Fibroblast of the aortic adventitia (primary cell): ENCODE measurements at regions not wholly inside any gene's neighbourhood (a gene's known extent, or its start where the extent isn't known, plus 50 kb on each side); places are given as distances from the start of the nearest gene placed in this dataset.

Source experiments
- DNase-seq: peaks from one replicate; pipeline ENCODE4 v3.0.0-alpha.2; 2010; ENCODE audit warnings: low read depth
- H3K4me3 ChIP-seq: 2 replicates; pipeline ENCODE4 v1.5.1; 2011; ENCODE audit warnings: low read depth, mild to moderate bottlenecking, control low read depth, low read length, moderate library complexity
- TF ChIP-seq, protein P1 (sequence below): IDR thresholded peaks from 2 replicates; pipeline ENCODE4 v1.5.1; 2011; ENCODE audit warnings: mild to moderate bottlenecking, low read length, control low read depth, inconsistent platforms; ENCODE audit not compliant: insufficient read depth

GRCh38 chr4:45831692-45832091, 292.2 kb downstream of the GABRG1 start:
- H3K4me3 ChIP-seq, result no peak overlapping the region
- DNase-seq, result no peak
- TF ChIP-seq, protein P1, sequence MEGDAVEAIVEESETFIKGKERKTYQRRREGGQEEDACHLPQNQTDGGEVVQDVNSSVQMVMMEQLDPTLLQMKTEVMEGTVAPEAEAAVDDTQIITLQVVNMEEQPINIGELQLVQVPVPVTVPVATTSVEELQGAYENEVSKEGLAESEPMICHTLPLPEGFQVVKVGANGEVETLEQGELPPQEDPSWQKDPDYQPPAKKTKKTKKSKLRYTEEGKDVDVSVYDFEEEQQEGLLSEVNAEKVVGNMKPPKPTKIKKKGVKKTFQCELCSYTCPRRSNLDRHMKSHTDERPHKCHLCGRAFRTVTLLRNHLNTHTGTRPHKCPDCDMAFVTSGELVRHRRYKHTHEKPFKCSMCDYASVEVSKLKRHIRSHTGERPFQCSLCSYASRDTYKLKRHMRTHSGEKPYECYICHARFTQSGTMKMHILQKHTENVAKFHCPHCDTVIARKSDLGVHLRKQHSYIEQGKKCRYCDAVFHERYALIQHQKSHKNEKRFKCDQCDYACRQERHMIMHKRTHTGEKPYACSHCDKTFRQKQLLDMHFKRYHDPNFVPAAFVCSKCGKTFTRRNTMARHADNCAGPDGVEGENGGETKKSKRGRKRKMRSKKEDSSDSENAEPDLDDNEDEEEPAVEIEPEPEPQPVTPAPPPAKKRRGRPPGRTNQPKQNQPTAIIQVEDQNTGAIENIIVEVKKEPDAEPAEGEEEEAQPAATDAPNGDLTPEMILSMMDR, result no peak

DNA sequence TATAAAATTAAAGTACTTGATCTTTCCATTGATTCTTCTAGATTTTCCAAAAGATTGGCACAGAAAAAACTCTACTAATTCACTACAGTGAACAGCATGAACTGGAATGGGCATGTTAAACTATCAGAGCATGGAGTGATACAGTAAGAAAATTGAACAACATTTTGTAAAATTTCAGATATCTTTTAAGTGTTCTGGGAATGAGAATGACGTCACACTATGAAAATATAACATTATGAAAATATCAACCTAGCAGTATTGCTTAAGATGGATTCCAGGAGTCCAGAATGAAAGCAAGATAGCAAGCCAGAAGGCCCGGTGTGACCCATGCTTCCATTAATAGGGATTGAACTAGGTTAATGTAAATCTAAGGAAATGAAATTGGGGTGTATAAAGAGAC, 319.9 kb downstream of the GABRG1 start:
- TF ChIP-seq, protein P1, result no peak
- no peak overlapping the region for H3K4me3 ChIP-seq
- DNase-seq, result no peak

DNA sequence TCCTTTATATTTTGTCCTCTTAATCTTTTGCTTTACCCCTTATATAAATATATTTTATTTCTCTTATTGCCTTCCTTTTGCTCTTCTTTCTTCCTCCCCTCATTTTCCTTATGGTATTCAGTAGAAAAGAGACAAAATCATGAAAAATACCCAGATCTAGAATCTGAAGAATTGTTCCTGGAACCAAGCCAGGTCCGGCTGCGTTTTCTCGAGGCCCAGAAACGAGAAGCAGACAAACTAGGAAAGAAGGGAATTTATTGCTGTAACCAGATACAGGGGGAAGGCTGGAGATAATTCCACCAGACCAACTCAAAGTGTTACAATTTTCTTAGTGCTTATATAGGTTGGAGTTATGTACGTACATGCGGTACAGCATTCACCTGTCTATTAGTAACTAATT, 328.7 kb downstream of the GABRG1 start:
- no peak overlapping the region for H3K4me3 ChIP-seq
- no peak for DNase-seq
- TF ChIP-seq, protein P1, result no peak

GRCh38 chr4:45778514-45778913, 345.3 kb downstream of the GABRG1 start:
- no peak overlapping the region for H3K4me3 ChIP-seq
- TF ChIP-seq, protein P1, result no peak
- DNase-seq, result no peak

DNA sequence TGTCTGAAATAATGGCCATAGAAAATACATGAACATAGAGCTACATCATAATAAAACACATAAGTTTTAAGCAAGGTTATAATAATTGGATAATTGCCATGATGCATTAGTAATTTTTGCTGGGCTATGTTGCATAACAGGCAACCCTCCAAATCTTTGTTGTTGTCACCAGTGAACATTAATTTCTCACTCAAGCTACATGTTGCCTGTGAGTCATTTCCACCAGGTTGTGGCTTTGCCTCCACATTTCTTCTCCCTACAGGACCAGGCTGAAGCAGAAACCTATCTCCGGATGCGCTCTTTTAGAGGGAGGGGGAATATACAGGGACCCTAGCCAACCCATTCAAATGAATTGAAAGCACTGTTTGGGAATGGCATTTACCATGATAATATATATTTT, 347.7 kb downstream of the GABRG1 start:
- TF ChIP-seq, protein P1, result no peak
- no peak overlapping the region for H3K4me3 ChIP-seq
- no peak for DNase-seq

- H3K4me3 ChIP-seq, result no peak overlapping the region
- DNase-seq, result no peak
- TF ChIP-seq, protein P1, result no peak
Observed at GRCh38 chr4:45770958-45771357, 352.9 kb downstream of the GABRG1 start.

GRCh38 chr4:45765521-45765920, 358.3 kb downstream of the GABRG1 start:
- no peak overlapping the region for H3K4me3 ChIP-seq
- TF ChIP-seq, protein P1, result no peak
- no peak for DNase-seq
